CD4-positive, alpha-beta T cell treated with Interleukin-4 for 1 hour (primary cell): ENCODE measurements at regions not wholly inside any gene's neighbourhood (a gene's known extent, or its start where the extent isn't known, plus 50 kb on each side); places are given as distances from the start of the nearest gene placed in this dataset.
"Not testable (repeated sequence)": the region's sequence is repeated elsewhere in the genome, so short reads cannot be mapped to it uniquely, and the experiment has no call there.

Source experiments
- DNase-seq, 2 donors: peaks; one replicate each; pipeline ENCODE4 v3.0.0-alpha.2; 2020 to 2022

DNA sequence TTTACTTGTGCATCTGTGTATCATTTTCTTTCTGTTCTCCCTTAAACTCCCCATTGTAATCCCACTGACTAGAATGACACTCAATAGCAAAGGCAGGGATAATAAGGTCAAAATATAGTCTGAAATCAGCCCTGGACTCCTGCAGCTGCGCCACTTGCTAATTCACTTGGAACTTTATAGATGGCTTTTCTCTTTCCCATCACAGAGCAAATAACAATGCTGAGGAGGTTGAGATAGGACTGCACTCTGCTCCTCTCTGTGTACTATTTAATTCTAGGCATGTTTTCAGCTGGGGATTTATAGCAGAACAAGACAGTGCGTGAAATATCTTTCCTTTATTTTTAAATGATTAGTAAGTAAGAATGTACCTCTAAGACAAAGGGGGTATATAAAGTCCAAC is 324.2 kb downstream of the LNPK start:
- DNase-seq: no peak

DNA sequence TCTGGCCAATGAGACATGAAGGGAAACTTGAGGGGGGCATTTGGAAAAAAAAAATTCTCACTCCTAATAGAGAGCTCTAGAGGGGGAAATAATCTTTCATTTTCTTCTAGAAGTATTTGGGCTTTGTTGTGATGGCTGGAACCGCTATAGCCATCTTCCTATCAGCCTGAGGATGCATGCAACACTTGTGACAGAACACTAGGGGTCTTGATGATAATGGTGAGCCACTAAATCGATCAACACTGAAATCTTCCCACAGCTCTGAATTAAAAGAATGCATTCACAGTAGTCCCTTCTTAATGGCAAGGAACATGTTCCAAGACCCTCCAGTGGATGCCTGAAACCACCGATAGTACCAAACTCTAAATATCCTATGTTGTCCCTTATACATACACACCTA is 325.3 kb downstream of the LNPK start:
- no peak for DNase-seq

DNA sequence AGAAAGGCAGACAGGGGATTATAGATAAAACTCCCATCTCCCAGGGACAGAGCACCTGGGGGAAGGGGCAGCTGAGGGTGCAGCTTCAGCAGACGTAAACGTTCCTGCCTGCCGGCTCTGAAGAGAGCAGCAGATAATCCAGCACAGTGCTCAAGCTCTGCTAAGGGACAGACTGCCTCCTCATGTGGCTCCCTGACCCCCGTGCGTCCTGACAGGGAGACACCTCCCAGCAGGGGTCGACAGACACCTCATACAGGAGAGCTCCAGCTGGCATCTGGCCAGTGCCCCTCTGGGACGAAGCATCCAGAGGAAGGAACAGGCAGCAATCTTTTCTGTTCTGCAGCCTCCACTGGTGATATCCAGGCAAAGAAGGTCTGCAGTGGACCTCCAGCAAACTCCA is 333.3 kb downstream of the LNPK start:
- not testable (repeated sequence) for DNase-seq

DNA sequence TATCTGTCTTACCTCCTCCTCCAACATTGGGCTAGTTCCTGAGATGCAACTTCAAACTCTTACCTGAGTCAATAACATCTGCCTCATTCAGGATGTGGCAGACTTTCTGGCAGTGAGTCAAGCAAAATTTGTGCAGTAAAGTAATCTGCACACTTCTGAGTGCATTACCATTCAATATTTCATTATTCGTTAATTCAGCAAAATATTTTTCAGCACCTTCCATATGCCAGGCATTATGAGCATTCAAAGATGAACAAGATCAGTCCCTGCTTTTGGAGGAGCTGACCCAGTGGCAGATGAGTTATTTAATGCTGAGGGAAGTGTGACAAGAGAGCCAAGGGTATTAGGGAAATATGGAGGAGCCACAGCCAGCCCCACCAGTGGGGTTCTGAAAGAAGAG is 339.7 kb downstream of the LNPK start:
- DNase-seq: no peak

DNA sequence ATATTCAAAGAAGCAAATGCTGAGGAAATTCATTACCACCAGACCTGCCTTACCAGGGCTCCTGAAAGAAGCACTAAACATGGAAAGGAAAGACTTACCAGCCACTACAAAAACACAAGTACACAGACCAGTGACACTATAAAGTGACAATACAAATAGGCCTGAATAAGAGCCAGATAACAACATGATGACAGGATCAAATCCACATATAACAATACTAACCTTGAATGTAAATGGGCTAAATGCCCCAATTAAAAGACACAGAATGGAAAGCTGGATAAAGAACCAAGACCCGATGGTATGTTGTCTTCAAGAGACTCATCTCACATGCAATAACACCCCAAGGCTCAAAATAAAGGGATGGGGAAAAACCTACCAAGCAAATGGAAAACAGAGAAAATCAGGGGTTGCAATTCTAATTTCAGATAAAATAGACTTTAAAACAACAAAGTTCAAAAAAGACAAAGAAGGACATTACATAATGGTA is 353.4 kb downstream of the LNPK start:
- no peak for DNase-seq

DNA sequence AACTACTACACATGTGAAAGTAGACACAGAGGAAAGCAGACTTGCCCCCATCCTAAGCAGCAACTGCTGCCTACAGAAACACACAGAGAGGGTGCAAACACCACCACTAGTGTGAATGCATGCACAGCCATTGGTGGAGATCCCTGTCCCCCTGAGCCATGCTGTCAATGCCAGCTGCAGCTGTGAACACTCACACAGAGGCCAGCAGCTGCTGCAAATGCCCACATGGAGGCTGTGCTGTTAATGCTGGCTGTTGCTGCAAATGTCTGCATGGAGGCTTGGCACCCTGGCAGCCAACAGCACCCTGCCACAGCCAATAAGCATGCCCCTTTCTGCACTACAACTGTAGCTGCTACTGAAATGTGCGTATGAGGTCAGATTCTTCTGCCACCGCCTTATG is 355.0 kb downstream of the LNPK start:
- DNase-seq: no peak

DNA sequence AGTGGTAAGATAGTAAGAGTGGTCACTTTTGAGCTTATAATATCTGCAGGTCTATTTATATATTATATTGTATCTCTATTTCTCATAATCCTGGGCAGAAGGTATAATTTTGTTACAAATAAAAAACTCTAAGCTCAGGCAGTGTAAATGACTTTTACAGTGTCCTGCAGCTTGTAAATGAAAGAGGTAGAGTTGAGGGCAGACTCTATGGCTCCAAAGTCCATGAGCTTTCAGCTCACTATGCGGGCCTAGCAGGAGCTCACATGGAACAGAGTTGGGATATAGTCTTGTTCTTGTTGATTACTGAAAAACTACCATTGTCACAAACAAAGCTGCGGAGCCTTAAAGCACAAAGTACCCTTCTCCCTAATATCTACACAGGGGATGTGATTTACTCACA is 361.4 kb downstream of the LNPK start:
- no peak for DNase-seq

DNA sequence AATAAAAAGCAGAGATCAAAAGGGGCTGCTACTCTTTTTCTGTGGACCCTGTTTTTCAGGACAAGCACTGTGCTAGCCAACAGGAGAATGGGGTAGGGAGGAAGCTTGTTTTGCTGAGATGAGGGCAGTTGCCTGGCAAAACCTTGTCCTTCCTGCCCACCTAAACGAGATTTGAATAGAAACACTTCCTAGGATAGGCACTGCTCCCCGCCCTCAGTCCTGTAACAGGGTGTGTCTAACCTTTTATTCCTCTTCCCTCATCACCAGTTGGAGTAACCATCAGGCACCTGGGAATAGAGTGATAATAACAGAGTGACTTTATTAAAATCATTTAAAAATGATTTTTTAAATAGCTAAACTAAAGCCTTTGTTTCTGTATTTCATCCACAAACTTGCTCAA is 368.8 kb downstream of the LNPK start:
- no peak for DNase-seq

DNA sequence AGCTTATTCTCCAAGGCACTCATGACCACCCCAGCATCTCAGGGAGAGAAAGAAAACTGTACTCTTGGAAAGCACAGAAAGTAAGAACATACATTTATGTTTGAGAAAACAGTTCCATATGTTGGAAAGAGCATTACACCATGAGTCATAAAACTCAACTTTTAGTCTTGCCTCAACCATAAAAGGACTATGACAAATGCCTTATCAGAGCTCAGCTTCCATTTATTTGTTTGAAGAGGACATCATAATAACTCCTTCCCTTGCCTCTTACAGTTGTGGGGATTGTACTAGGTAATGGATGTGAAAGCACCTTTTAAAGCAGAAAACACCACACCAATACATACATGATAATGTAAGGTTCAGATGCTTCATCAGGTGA is 370.8 kb downstream of the LNPK start:
- no peak for DNase-seq

DNA sequence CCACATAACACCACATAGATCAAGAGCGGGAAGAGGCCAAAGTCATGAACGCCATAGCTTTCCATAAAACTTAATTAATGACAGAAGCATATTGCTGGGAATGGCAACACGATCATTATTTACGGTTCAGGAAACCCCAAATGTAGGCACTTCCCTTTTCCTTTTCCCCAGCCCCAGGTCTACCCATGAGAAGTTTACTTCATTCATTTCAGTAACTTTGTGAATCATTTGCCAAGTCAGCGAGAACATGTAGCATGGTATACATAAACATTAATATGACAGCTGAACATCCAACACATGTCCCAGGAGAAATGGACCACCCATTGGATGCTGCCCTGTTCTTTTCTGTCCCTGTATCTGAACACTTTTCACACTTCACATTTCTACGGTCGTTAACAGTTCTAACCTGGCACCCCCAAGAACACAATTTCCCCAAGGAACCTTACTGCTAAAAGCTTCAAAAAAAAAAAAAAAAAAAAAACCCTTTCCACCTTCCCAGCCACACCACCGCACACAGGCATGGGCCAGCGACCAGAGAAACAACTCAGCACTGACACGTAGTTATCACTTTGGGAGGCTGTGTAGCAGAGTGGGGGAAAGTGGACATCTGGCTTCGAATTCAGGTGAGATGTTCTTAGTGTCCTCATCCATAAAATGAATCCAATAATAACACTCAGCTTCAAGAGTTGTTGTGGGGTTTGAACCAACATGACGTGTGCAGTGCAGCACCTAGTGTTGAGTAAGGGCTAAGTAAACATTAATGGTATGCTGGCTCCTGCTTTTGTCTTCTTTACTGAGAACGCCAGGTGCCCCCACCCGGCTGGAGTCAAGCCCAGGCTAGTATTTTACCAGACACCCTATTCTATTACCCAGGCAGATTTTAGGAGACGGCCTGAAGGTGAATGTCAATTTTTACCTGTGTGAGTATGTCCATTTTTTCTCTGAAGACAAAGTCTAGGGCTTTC is 371.5 kb downstream of the LNPK start:
- DNase-seq: no peak

DNA sequence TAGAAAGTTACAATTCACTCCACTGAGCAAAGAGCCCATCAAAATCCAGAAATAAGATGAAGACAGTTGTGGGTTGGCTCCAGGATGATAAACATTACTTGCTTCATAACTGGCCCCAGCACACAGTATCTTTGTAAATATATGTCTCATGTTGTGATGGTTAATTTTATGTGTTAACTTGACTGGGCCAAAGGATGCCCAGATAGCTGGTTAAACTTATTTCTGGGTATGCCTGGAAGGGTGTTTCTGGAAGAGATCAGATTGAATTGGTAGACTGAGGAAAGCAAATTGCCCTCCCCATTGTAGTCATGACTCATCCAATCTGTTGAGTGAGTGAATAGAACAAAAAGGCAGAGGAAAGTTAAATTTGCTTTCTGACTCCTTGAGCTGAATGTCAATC is 373.8 kb downstream of the LNPK start:
- no peak for DNase-seq

DNA sequence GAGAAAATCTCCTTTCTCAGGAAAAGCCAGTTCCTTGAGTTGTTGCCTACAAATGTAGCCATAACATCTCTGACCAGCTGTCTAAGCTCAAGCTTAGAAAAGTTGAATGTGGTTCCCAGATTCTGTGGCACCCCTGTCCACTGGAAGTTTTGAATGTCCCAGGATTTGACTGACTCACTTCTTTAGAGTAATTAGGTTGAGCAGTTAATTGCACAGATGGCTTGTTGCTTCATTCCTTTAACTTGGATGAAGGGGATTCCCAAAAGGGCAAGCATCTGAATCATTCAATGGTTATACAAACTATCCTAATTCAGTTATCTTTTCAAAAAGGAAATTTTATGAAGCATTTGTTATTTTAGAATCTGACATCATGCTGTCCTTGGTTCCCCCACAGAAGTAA is 374.7 kb downstream of the LNPK start:
- no peak for DNase-seq

DNA sequence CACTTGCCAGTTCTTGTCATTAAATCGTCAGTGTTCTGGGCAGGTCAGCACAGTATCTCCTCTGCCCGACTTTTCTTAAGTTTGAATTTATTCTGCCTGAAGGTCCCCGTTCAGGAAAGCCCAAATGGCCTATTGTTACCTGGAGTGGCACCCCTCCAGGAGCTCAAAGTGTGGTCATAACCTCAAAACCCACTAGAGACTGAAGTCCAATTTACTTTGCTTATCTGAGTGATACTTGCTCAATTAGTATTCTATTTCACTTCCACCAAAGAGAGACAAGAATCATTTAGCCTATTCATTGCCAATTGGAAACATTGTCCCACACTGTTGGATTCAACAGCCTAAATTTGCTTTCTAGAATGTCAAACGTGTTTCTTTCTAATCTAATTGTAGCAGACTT is 375.3 kb downstream of the LNPK start:
- DNase-seq: no peak

DNA sequence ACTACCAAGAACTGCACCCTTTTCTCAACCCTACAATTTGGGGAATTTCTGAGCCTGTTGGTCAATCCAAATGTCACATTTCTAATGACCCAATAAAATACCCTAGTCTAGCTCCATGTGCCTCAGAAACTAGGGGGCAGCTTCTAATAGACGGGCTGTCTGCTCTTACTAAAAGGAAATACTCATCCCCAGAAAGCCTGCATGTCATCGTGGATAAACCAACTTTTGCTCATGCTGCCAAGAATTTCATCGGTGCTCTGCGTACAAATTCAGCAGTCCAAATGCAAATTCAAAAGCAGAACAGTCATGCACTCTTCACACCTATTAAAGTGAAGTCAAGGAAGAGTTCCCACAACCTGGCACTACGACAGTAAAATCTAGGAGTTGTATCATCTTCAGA is 377.3 kb downstream of the LNPK start:
- no peak for DNase-seq

DNA sequence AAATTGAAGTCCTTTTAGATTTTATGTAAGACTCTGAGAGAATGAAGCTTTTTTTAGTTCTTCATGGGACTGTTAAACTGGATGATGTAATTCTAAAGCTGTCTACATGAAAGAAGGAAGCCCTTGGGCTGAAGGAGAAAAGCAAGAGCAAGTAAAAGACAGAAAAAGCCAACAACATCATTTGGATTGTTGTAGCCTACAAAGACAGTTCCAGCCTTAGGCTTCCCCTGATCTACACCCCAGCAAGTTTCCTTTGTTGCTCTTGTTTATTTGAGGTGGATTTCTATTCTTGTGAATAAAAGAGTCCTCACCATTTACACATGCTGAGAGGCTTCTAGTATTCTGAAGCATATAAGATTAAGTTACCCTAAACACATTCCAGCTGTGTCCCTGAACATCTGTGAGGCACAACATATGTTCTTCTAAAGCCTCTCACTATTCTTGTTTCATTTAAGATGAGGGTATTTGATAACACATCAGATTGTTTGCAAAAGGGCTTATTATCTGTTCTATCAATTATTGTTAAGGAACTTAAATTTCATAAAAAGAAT is 377.8 kb downstream of the LNPK start:
- DNase-seq: no peak

DNA sequence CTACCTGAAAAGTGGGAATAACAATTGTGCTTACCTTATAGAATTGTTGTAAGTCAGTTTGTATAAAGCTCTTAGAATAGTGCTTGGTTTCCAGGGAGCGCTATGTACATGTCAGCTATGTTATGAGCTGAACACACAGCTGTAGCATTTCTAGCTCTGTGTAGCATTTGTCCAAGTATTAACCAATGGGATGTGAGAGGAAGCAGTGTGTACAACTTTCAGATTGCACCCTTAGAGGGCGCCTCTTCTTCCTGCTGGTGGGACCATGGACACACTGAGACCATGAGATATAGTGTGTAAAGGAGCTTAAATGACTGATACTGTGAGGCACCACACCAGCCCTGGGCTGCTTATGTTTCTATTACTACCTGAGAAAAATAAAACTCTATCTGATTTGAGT is 380.2 kb downstream of the LNPK start:
- DNase-seq: no peak

DNA sequence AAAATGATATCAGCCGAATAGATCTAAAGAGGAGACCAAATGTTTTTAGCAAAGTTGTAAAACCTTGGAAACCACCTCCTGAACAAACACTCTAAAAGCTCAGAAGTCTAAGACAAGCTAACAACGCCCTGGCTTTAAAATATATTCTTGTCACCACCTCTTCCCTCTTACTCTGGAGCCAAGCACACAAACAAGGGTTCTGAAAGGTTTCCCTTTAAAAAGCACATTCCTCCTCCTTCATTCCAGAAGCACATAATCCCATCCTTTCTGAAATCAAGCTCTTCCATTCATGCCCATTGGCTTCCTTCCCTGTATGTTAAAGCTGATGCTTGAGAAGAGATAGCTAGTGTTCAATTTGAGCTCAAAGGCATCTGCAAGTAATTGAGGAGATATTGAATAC is 382.0 kb downstream of the LNPK start:
- no peak for DNase-seq

DNA sequence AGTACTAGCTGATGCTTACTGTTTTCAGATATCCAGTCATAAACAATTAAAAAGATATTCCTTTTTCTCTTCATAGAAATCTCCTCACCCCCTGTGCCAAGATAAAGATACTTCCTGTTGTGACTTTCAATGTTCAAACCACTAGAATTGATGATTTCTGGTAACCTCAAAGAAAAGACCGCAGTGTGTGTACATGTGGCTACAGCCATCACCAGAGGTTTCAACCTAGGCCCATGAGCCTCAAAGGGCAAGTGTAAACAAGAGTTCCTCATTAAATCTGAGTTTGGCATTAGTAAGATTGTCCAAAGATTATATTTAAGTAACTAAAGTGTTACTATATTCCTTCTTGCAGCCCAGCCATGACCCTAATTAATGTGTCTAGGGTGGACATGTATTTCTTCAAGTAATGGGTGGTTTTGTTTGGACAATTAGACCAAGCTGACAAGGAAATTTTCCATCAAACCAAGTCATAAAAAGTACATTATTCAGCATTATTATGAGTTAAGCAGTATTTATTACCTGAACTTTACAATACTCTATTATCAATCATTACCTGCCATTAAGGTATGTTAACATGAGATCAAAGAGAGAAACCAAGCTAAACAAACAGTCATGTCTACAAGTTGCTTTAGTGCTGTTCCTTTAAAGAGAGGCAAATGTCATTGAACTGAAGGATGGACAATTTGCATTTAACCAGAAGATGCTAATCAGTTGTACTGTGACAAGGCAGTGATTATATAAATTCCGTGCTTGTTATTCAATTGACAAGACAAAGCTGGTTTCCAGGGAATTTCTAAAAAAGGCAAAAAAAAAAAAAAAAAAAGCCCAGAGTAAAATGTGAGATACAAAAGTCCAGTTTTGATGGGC is 382.7 kb downstream of the LNPK start:
- no peak for DNase-seq

DNA sequence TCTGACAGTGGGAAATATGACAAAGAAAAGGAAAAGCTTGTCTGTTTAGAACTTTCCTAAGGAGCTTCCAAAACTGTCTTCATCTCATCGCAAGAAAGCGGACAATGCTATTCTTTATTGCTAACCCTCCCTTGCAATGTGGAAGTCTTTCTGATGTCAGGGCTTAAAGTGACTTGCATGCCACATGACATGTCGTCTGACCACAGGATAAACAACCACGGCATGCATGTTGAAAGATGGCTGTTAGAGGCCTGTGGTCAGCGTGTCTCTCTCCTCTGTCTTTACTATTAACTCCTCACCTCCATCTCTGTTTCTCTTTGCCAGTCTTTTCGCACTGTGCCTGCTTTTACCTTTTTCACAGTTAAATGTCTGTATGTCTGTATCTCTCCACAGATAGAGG is 389.8 kb downstream of the LNPK start:
- DNase-seq: no peak

DNA sequence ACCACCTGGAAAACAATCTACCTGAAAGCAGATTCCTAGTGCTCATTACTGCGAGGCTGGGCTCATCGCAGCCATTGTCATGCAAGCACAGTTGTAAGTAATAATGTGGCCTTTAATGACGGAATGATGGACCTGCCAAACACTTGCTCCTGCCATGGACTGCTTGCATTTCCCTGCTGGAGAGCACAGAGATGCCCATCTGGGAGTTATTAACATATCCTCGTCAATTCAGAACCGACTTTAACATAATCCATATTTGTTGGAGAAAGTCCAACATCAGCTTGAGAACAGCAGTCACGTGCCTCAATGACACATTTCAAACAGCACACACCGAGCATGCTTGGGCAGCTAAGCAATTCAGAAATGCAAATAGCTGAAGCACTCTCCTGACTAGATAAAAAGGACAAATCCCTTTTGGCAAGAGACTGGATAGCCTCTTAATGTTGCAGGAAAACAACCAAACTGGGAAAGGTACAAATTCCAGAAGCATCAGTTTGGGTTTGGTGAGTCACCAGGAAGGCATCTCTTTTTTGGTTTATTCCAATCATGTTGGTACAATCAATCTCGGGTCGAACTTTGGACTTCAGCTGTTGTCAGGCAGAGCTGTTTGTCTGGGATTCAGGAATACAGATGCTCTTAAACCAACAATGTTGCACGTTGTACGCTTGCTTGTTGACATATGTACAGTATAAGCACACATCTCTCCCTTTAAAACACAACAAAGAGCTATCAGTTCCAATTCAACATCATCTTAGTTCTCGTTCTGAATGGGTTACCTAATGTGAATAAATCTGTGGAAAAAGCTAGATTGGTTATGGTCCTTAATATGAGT is 395.8 kb downstream of the LNPK start:
- no peak for DNase-seq

DNA sequence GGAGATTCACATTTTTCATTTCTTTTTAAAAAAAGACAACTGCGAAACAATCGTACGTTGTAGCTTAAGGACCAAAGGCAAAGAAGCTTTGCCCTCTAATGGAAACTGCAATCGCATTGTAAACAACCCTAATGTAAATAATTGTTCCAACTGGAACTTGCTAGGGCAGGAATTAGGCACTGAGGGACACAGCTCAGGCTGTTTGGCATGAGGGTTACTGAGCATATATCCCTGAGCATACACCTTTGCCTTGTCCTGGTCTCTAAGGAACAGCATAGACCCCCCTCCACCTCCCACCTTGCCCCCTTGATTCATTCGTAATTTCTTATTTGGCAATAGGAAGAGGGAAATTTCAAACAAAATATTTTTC is 396.4 kb downstream of the LNPK start:
- no peak for DNase-seq

DNA sequence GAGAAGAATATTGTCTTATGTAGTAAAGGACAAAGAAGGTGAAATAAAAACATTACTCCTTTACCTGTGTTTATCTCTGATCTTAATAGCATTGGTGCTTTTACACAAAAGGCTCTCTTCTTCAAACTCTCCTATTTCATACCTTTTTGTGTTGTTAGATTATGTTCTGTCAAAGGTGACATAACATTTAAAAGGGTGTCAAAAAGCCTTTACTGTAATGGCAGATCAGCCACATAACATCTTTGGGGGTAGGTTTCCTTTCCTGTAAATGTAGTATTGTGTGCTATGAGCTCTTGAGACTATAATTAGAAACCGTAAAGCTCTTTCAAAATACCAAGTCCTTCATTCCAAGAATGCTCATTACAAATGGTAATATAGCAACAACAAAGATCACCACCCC is 400.1 kb downstream of the LNPK start:
- DNase-seq: no peak
